T-cell (primary cell): ENCODE measurements at regions not wholly inside any gene's neighbourhood (a gene's known extent, or its start where the extent isn't known, plus 50 kb on each side); places are given as distances from the start of the nearest gene placed in this dataset.
A peak's percentile ranks its signal among the peaks of the same experiment; 100 is the strongest.
"Not testable (repeated sequence)": the region's sequence is repeated elsewhere in the genome, so short reads cannot be mapped to it uniquely, and the experiment has no call there.

Experiments
- ATAC-seq, 4 experiments: fragments of 200-7000 bp in 3 of 4; fragments of 150-1000 bp in 1 of 4; cut with Tn5 transposase; replicated peaks in 1 of 4; 1 replicate in 3 of 4; 2 replicates in 1 of 4; pipeline ENCODE4 v1.10.0; 2021; ENCODE audit warnings: moderate library complexity in 3 of 4, mild to moderate bottlenecking in 2 of 4, moderate number of reproducible peaks in 1 of 4
- CTCF ChIA-PET, 2 donors: fragments of 300-600 bp; sonication (Branson Sonifier 250); formaldehyde crosslinking; loops; one replicate each; lab custom pipeline; 2022; ENCODE audit warnings: antibody characterized with exemption in 2 of 2; lab: Charles Lee
- POLR2A ChIA-PET, 2 donors: fragments of 300-600 bp; sonication (Branson Sonifier 250); formaldehyde crosslinking; loops; one replicate each; lab custom pipeline; 2022; ENCODE audit warnings: antibody characterized with exemption in 2 of 2; lab: Charles Lee
- DNase-seq, 35 experiments: peaks; one replicate each; pipeline versions ENCODE4 v3.0.0 to v3.0.0-alpha.2; 2013 to 2023
- H3K27ac ChIP-seq: one replicate; pipeline ENCODE4 v1.5.1; 2013; ENCODE audit warnings: low read length
- H3K27me3 ChIP-seq, 2 experiments: replicated peaks in 1 of 2; 1 replicate in 1 of 2; 2 replicates in 1 of 2; pipeline versions ENCODE4 v1.6.1 to v1.7.0; 2013; ENCODE audit warnings: low read length in 1 of 2, mixed read lengths in 1 of 2; ENCODE audit not compliant: control insufficient read depth in 2 of 2, insufficient read depth in 2 of 2; ENCODE audit errors: extremely low read depth in 1 of 2
- H3K36me3 ChIP-seq, 2 donors: 1 replicate in 1 of 2; 2 replicates in 1 of 2; pipeline versions ENCODE4 v1.6.1 to v1.7.0; 2013; ENCODE audit warnings: low read length in 1 of 2; ENCODE audit not compliant: control insufficient read depth in 2 of 2, insufficient read depth in 1 of 2; ENCODE audit errors: extremely low read depth in 1 of 2
- H3K4me1 ChIP-seq, 2 experiments: 1 replicate in 1 of 2; 2 replicates in 1 of 2; pipeline versions ENCODE4 v1.6.1 to v1.7.0; 2013; ENCODE audit warnings: low read length in 2 of 2, mixed read lengths in 1 of 2; ENCODE audit not compliant: insufficient read depth in 2 of 2, control insufficient read depth in 1 of 2; ENCODE audit errors: extremely low read depth in 1 of 2
- H3K4me3 ChIP-seq, 2 donors: 1 replicate in 1 of 2; 2 replicates in 1 of 2; pipeline versions ENCODE4 v1.5.1 to v1.7.0; 2013; ENCODE audit warnings: mild to moderate bottlenecking in 2 of 2, low read length in 1 of 2, moderate library complexity in 1 of 2; ENCODE audit not compliant: control insufficient read depth in 1 of 2; ENCODE audit errors: extremely low read depth in 1 of 2
- H3K9me3 ChIP-seq: 2 replicates; pipeline ENCODE4 v1.7.0; 2013
- H3K27ac Mint-ChIP-seq, 2 donors: one replicate each; pipeline ENCODE4 v1.8.0; 2020 to 2021; ENCODE audit warnings: mild to moderate bottlenecking in 2 of 2, mixed read lengths in 2 of 2
- H3K27me3 Mint-ChIP-seq, 2 donors: one replicate each; pipeline ENCODE4 v1.8.0; 2021 to 2022; ENCODE audit warnings: mixed read lengths in 2 of 2
- H3K36me3 Mint-ChIP-seq: one replicate; pipeline ENCODE4 v1.8.0; 2021; ENCODE audit warnings: mixed read lengths
- H3K4me1 Mint-ChIP-seq, 3 donors: one replicate each; pipeline ENCODE4 v1.8.0; 2020 to 2022; ENCODE audit warnings: mixed read lengths in 3 of 3, mild to moderate bottlenecking in 1 of 3
- H3K4me3 Mint-ChIP-seq, 3 donors: one replicate each; pipeline ENCODE4 v1.8.0; 2020 to 2022; ENCODE audit warnings: mild to moderate bottlenecking in 3 of 3, mixed read lengths in 3 of 3, moderate library complexity in 3 of 3
- H3K9me3 Mint-ChIP-seq, 3 donors: one replicate each; pipeline ENCODE4 v1.8.0; 2020 to 2022; ENCODE audit warnings: mixed read lengths in 3 of 3
- WGBS: methylation state at CpG from one replicate; pipeline ENCODE4 v1.1.5; 2013; ENCODE audit warnings: missing lambda C conversion rate; ENCODE audit not compliant: insufficient coverage; 5-methylcytosine and 5-hydroxymethylcytosine counted together

DNA sequence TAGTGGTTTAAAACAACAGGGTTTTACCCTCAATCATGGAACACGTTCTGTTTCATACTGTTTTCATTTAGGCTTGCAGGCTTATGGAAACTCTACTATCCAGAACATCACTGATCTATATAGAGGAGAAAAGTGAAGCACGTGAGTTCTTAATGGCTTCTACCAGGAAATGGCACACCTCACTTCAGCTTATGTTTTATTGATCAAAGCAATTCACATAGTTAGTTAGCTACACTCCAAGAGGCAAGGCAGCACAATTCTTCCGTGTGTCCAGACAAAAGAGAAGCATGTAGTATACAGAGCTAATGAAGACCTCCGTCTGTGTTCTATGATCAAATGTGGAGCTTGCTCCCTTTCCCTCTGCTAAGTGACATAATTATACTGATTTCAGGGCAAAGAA, 353.3 kb upstream of the CD180 start:
- no peak for ATAC-seq
- no peak overlapping the region for H3K27ac Mint-ChIP-seq
- peaks cover 0 to 3% of the 10 kb centered on the region in 2 donors for H3K27me3 Mint-ChIP-seq
- no peaks in the 10 kb centered on the region for H3K9me3 ChIP-seq
- H3K4me1 Mint-ChIP-seq = peaks cover 16 to 21% (median 19%) of the 10 kb centered on the region in 3 donors
- POLR2A ChIA-PET = interaction anchor here in 1 of 2 donors (0.7 kb wide), 1 partner anchor 170 kb away, joined by 3 read pairs; no protein-coding TSS in a partner anchor
- no peaks in the 10 kb centered on the region for H3K27me3 ChIP-seq
- WGBS = no CpG with 5 or more reads among the region's 4 CpGs
- no peak overlapping the region for H3K4me3 Mint-ChIP-seq
- no peaks in the 10 kb centered on the region for H3K36me3 ChIP-seq
- H3K4me1 ChIP-seq = no peaks in the 10 kb centered on the region
- no peak for DNase-seq
- no peak overlapping the region for H3K27ac ChIP-seq
- H3K4me3 ChIP-seq = no peak overlapping the region
- H3K36me3 Mint-ChIP-seq = no peaks in the 10 kb centered on the region
- H3K9me3 Mint-ChIP-seq = no peaks in the 10 kb centered on the region
- CTCF ChIA-PET = interaction anchor here in 1 of 2 donors (0.6 kb wide), 1 partner anchor 697 kb away, joined by 3 read pairs; no protein-coding TSS in a partner anchor

DNA sequence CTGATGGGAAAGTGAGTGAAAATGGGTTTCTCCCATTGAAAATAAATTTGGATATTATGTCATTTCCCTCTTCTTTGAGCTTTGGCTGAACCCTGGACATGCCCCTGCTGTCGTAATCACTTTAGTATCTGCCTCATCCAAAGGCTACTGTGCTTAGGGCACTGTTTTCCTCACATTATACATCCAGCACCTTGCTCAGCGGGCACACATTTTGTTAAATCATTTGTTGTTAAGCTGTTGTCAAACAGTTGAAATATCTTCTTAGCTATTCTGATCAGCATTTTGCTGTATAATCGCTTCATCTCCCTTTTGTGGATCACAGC, 352.7 kb upstream of the CD180 start:
- Histone ChIP-seq H3K27ac (no peak overlapping the region), H3K27me3 (no peaks in the 10 kb centered on the region), H3K9me3 (no peaks in the 10 kb centered on the region), H3K36me3 (no peaks in the 10 kb centered on the region), H3K4me3 (no peak overlapping the region), H3K4me1 (no peaks in the 10 kb centered on the region)
- WGBS = 100% methylated on average over 1 of the region's 3 CpGs
- no peaks in the 10 kb centered on the region for H3K9me3 Mint-ChIP-seq
- POLR2A ChIA-PET = no interaction called here
- H3K27ac Mint-ChIP-seq = no peak overlapping the region
- H3K4me3 Mint-ChIP-seq = no peak overlapping the region
- CTCF ChIA-PET = no interaction called here
- H3K4me1 Mint-ChIP-seq = peaks cover 16 to 21% (median 19%) of the 10 kb centered on the region in 3 donors
- H3K36me3 Mint-ChIP-seq = no peaks in the 10 kb centered on the region
- ATAC-seq (no peak), DNase-seq (no peak)
- H3K27me3 Mint-ChIP-seq = peaks cover 0 to 3% of the 10 kb centered on the region in 2 donors

DNA sequence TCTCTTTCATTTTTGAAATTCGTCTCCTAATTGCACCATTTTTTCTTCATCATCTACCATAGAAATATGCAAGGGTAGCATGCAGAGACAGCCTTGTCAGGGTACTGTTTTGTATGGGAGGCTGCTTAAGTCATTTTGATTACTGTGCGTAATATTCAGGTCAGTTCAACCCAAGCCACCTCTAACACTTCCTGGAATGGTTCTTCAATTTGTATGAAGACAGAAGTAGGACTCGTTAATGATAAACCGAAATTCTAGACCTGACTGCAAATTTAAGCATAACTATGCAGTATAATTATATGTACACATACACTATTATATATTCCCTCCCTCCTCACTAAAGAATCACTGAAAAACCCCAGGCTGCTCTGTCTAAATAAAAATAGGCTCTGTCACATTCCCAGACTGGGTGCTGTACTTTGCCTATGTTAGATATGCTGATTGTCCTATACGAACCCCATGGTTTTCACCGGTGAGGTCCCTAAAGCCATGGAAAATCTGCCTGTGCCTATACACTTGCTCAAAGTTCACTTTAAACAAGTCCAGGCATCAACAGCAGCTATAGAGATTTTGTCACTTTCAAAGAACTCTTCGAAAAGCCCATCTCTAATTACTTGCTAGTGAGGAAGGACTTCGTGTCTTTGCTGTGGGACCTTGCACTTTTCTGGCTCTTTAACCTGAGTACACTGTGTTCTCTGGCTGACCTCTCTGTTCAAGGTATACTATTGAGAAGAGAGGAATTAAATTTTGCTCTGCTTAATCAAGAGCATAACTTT, 352.1 kb upstream of the CD180 start:
- no peak overlapping the region for H3K27ac Mint-ChIP-seq
- H3K9me3 Mint-ChIP-seq = no peaks in the 10 kb centered on the region
- no peaks in the 10 kb centered on the region for H3K36me3 ChIP-seq
- DNase-seq (no peak), ATAC-seq (no peak)
- H3K36me3 Mint-ChIP-seq = no peaks in the 10 kb centered on the region
- H3K4me1 Mint-ChIP-seq = peaks cover 16 to 21% (median 19%) of the 10 kb centered on the region in 3 donors
- POLR2A ChIA-PET = no interaction called here
- H3K4me3 Mint-ChIP-seq = peak overlapping the region in 2 of 3 donors; percentile 9 to 34
- H3K27me3 ChIP-seq = no peaks in the 10 kb centered on the region
- H3K9me3 ChIP-seq = no peaks in the 10 kb centered on the region
- CTCF ChIA-PET = no interaction called here
- H3K4me3 ChIP-seq = no peak overlapping the region
- H3K27me3 Mint-ChIP-seq = peaks cover 0 to 3% of the 10 kb centered on the region in 2 donors
- no peak overlapping the region for H3K27ac ChIP-seq
- no peaks in the 10 kb centered on the region for H3K4me1 ChIP-seq
- WGBS = 100% methylated on average over 1 of the region's 8 CpGs

DNA sequence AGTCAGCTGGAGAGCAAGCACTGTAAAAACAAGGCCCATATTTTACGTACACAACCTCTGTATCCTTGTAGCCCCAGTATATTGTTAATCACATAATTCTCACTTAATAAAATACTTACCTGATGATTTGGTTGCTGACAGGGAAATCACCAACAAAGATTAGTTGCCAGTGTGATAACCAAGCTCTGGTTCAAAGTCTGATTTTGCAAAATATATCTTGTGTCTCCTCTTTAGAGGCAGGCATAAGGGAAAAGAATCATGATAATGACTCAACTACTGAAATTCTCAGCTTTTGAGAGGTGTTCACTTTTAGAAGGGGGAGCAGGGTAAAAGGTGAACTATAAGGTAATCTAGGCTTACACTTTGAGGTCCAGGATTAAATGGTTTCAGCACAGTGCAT, 351.1 kb upstream of the CD180 start:
- Mint-ChIP-seq H3K9me3 (no peaks in the 10 kb centered on the region), H3K27me3 (peaks cover 0 to 3% of the 10 kb centered on the region in 2 donors), H3K27ac (no peak overlapping the region), H3K4me1 (peaks cover 16 to 21% (median 19%) of the 10 kb centered on the region in 3 donors), H3K4me3 (no peak overlapping the region), H3K36me3 (no peaks in the 10 kb centered on the region)
- DNase-seq = no peak
- no peak for ATAC-seq
- no peak overlapping the region for H3K27ac ChIP-seq
- ChIA-PET CTCF (no interaction called here), POLR2A (no interaction called here)
- no peak overlapping the region for H3K4me3 ChIP-seq
- H3K27me3 ChIP-seq = no peaks in the 10 kb centered on the region
- no peaks in the 10 kb centered on the region for H3K4me1 ChIP-seq
- H3K9me3 ChIP-seq = no peaks in the 10 kb centered on the region
- no peaks in the 10 kb centered on the region for H3K36me3 ChIP-seq
- WGBS = no CpG with 5 or more reads among the region's 1 CpG

DNA sequence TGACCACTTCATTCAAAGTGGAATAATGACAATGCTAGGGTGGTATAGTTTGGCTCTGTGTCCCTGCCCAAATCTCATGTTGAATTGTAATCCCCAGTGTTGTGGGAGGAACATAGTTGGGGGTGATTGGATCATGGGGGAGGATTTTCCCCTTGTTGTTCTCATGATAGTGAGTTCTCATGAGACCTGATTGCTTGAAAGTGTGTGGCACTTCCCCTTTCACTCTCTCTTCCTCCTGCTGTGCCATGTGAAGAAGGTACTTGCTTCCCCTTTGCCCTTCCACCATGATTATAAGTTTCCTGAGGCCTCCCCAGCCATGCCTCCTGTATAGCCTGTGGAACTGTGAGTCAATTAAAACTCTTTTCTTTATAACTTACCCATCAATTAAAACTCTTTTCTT, 348.3 kb upstream of the CD180 start:
- H3K36me3 ChIP-seq, H3K9me3 ChIP-seq, H3K36me3 Mint-ChIP-seq, H3K27ac ChIP-seq, ATAC-seq, H3K27me3 Mint-ChIP-seq, H3K27ac Mint-ChIP-seq, H3K4me3 Mint-ChIP-seq, H3K4me1 ChIP-seq, H3K4me3 ChIP-seq, DNase-seq, CTCF ChIA-PET, POLR2A ChIA-PET, H3K27me3 ChIP-seq, H3K9me3 Mint-ChIP-seq: not testable (repeated sequence)
- peaks cover 14 to 21% (median 21%) of the 10 kb centered on the region in 3 donors for H3K4me1 Mint-ChIP-seq

DNA sequence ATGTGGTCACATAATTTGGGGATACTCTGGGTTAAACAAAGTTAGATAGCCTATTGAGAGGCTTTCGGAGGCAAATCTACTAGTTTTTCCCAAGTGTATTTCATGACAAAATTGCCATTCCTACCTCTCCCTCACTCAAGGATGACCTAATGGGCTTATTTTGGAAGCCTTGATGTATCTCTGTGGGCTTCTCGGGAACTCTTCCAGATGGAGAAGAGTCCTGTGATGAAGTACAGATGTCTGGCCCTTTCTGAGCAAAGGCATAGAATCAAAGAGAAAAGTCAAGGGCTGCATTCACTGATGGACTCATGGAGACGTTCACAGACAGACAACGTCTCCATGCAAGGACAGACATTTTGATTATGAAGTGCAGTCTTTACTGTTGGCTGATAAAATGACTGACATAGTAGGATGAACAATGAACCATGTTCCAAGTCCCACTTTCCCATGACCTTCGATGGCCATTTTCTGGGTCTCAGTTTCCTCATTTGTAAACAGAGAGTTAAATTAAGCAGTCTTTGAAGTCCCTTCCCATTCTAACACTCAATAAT, 347.2 kb upstream of the CD180 start:
- no peaks in the 10 kb centered on the region for H3K27me3 ChIP-seq
- no peaks in the 10 kb centered on the region for H3K9me3 ChIP-seq
- H3K27me3 Mint-ChIP-seq = peaks cover 0 to 3% of the 10 kb centered on the region in 2 donors
- peaks cover 11 to 15% (median 14%) of the 10 kb centered on the region in 3 donors for H3K4me1 Mint-ChIP-seq
- ChIA-PET POLR2A (no interaction called here), CTCF (no interaction called here)
- H3K9me3 Mint-ChIP-seq = no peaks in the 10 kb centered on the region
- no peak overlapping the region for H3K27ac Mint-ChIP-seq
- H3K4me3 ChIP-seq = no peak overlapping the region
- DNase-seq (no peak), ATAC-seq (no peak)
- WGBS = 82% methylated on average over 2 of the region's 5 CpGs
- no peaks in the 10 kb centered on the region for H3K36me3 Mint-ChIP-seq
- no peak overlapping the region for H3K4me3 Mint-ChIP-seq
- H3K27ac ChIP-seq = no peak overlapping the region
- no peaks in the 10 kb centered on the region for H3K36me3 ChIP-seq
- H3K4me1 ChIP-seq = no peaks in the 10 kb centered on the region
